ENCODE measurements at regions not wholly inside any gene's neighbourhood (a gene's known extent, or its start where the extent isn't known, plus 50 kb on each side); places are given as distances from the start of the nearest gene placed in this dataset.

GRCh38 chr7:22895828-22896165, 73.1 kb upstream of the TOMM7 start:
- TF ChIP-seq CTCF (IDR thresholded peaks at IDR 0.05) (no peak), POLR2A (IDR thresholded peaks at IDR 0.05) (no peak), POLR2AphosphoS5 (IDR thresholded peaks at IDR 0.05) (no peak)
